GM21737 (cell line): ENCODE measurements at regions not wholly inside any gene's neighbourhood (a gene's known extent, or its start where the extent isn't known, plus 50 kb on each side); places are given as distances from the start of the nearest gene placed in this dataset.
"Not testable (repeated sequence)": the region's sequence is repeated elsewhere in the genome, so short reads cannot be mapped to it uniquely, and the experiment has no call there.

Experiments used
- ATAC-seq: cut with Tn5 transposase; IDR thresholded peaks from one replicate; pipeline ENCODE4 v1.9.1; 2021; ENCODE audit warnings: mild to moderate bottlenecking, moderate library complexity; ENCODE audit not compliant: unreplicated experiment

- no peak for ATAC-seq
Observed at GRCh38 chr17:71635187-71635586, 485.6 kb upstream of the SOX9 start.

DNA sequence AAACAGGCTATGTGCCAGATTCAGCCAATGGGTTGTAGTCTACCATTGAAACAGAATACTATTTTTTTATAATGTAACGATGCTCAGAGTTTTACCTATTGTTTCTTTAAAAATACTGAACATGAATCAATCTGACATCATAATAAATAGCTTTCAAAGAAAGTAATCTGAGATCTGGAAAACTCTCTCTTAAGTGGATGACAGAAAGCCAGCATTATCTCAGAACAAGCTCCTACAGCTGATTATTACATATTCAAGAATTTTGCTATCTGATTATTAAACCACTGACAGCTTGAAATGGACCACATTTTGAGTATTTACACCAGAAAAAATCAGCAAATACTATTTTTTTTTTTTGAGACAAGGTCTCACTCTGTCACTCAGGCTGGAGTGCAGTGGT is 484.2 kb upstream of the SOX9 start:
- no peak for ATAC-seq

- no peak for ATAC-seq
Observed at GRCh38 chr17:71638668-71639067, 482.2 kb upstream of the SOX9 start.

DNA sequence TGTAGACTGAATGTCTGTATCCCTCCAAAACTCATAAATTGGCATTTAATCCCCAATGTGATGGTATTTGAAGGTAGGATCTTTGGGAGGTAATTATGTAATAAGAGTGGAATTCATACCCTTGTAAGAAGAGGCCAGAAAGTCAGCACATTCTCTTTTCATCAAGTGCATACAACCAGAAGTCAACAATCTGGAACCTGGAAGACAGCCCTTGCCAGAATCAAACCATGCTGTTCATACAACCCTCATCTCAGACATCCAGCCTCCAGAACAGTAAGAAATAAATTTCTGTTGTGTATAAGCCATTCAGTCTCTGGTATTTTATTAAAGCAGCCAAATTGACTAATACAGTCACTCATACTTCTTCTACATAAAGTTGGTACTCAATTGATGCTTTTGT is 481.0 kb upstream of the SOX9 start:
- no peak for ATAC-seq

DNA sequence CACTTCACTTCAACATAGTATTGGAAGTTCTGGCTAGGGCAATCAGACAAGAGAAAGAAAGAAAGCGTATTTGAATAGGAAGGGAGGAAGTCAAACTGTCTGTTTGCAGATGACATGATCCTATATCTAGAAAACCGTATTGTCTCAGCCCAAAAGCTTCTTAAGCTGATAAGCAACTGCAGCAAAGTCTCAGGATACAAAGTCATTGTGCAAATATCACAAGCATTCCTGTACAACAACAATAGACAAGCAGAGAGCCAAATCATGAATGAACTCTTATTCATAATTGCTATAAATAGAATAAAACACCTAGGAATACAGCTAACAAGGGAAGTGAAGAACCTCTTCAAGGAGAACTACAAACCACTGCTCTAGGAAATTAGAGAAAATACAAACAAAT is 473.9 kb upstream of the SOX9 start:
- not testable (repeated sequence) for ATAC-seq

DNA sequence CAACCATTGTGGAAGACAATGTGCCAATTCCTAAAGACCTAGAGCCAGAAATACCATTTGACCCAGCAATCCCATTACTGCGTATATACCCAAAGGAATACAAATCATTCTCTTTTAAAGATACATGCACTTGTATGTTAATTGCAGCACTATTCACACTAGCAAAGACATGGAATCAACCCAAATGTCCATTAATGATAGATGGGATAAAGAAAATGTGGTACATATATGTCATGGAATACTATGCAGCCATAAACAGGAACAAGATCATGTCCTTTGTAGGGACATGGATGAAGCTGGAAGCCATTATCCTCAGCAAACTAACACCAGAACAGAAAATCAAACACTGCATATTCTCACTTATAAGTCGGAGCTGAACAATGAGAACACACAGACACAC is 472.5 kb upstream of the SOX9 start:
- ATAC-seq: not testable (repeated sequence)

GRCh38 chr17:71649941-71650350 is 470.9 kb upstream of the SOX9 start:
- ATAC-seq: no peak

GRCh38 chr17:71655542-71655941 is 465.3 kb upstream of the SOX9 start:
- no peak for ATAC-seq

DNA sequence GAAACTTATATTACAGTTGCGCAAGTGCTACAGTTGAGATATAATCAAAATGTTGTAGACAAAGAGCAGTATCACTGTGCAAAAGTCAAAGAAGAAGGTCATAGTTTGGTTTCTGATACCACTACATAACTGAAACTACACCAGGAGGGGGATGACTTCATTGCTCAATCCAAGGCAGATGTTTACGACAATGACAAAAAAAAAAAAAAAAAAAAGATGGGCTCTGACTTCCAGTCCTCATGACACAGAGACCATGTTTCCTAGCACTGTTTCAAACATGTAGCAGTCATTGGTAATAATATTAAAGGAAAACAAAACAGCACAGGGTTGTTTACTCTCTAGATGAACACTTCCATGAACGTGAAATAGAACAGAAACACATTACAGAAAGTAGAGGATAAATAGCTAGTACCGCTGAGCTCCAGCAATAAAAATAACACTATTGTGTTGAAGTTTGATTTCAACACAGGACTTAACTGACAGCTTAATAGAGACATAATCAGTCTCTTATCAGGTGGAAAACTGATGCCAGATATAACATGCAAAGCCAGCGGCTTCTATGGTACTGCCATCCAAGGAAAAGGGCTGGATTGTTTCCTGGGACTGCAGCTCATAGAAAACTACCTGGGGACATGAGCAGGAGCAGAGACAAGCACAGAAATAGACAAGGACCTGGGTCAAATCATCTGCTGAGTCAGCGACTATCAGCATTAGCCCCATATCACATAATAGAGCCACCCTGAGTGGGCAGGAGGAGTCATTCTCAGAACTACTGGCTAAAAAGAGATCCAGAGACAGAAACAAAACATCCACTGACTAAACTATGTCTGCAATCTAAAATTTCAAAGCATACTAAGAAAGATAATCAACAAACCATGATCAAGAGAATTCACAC is 463.6 kb upstream of the SOX9 start:
- no peak for ATAC-seq

GRCh38 chr17:71658996-71659395 is 461.8 kb upstream of the SOX9 start:
- ATAC-seq: no peak

GRCh38 chr17:71664861-71665260 is 456.0 kb upstream of the SOX9 start:
- ATAC-seq: no peak

GRCh38 chr17:71666047-71666446 is 454.8 kb upstream of the SOX9 start:
- no peak for ATAC-seq

DNA sequence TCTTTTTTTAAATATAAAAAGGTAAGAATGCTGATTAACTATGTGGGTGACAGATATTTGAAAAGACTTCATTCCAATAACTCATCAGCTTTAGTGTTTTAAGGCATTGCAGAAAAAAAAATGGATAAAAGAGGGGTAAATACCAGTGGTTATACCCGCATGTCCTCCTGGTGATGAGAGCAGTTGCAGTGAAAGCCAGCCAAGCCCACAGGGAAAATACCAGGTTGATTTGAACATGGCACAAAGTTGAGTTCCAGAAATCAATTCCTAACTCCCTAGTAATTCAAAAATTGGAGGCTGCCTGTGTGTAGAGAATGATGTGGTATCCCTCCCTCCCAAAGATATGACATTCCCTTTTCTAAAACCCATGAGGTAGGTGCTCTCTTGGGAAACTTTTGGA is 453.2 kb upstream of the SOX9 start:
- no peak for ATAC-seq

DNA sequence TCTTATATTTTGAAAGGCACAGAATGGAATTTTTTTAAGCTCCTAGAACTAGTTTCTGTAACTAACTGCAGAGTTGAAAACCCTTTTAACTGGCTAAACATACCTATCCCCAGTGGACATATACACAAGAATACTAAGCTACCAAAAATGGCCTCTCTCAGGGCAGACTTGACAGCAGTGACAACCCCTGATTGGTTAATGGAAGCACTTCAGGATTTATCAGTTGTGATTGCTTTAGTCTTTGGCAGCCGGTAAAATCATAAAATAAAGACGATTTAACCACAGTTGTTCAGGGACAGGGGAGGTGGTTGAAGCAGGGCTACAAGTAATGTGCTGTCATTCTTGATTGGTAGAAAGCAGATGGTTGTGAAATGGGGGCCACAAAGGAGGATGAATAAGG is 452.0 kb upstream of the SOX9 start:
- ATAC-seq: no peak

- no peak for ATAC-seq
Observed at GRCh38 chr17:71677439-71677838, 443.4 kb upstream of the SOX9 start.

- no peak for ATAC-seq
Observed at GRCh38 chr17:71679832-71680231, 441.0 kb upstream of the SOX9 start.

GRCh38 chr17:71681427-71682173 is 439.2 kb upstream of the SOX9 start:
- ATAC-seq: no peak

GRCh38 chr17:71682174-71682494 is 438.7 kb upstream of the SOX9 start:
- ATAC-seq: no peak

GRCh38 chr17:71689782-71690181 is 431.0 kb upstream of the SOX9 start:
- no peak for ATAC-seq

GRCh38 chr17:71699907-71700306 is 420.9 kb upstream of the SOX9 start:
- no peak for ATAC-seq

DNA sequence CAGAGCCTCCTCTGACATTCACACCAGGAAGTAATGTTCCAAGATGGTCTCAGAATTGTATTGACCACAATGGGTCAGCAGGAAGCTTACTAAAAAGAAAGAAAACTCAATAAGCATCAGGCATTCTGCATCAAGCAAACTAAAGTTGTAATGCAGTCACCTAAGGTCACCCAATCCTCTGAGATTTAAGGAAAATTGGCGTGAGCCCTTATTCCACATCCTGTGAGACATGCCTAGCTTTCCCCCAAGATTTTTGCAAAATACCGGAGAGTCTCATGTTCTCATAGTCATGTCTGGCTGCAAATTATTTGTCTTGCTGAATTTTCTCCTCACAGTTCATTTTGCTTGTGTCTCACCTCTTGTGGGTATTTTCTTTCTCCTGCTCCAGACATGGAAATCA is 417.1 kb upstream of the SOX9 start:
- ATAC-seq: no peak

DNA sequence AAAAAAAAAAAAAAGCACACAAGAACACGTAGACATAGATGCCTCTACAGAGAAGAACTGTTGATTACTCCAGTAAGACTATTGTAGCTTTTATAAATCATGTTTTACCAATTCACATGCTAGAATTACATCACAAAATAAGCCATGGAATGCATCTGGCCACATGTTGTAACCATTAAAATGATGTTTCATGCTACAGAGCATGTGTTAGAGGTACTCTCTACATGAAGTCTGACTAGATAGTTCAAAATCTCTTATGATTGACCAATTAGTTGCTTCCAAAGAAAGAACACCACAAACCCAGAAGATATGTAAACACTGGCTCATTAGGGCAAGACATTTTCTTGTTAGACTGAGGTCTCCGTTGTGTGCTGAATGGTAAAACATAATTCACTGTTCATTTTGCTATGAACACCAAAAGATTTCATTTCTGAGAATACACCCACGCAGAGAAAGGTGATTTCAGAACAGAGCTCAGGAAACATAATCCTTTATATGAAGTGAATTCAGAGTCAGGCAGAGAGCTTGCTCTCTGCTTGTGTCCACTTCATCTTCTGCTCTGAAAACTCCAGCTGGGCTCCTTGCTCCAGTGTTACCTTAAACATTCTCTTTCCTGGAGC is 411.4 kb upstream of the SOX9 start:
- ATAC-seq: no peak
